T-cell (primary cell): ENCODE measurements at regions not wholly inside any gene's neighbourhood (a gene's known extent, or its start where the extent isn't known, plus 50 kb on each side); places are given as distances from the start of the nearest gene placed in this dataset.

Experiments
- ATAC-seq, 4 experiments: fragments of 200-7000 bp in 3 of 4; fragments of 150-1000 bp in 1 of 4; cut with Tn5 transposase; replicated peaks in 1 of 4; 1 replicate in 3 of 4; 2 replicates in 1 of 4; pipeline ENCODE4 v1.10.0; 2021; ENCODE audit warnings: moderate library complexity in 3 of 4, mild to moderate bottlenecking in 2 of 4, moderate number of reproducible peaks in 1 of 4
- CTCF ChIA-PET, 2 donors: fragments of 300-600 bp; sonication (Branson Sonifier 250); formaldehyde crosslinking; loops; one replicate each; lab custom pipeline; 2022; ENCODE audit warnings: antibody characterized with exemption in 2 of 2; lab: Charles Lee
- POLR2A ChIA-PET, 2 donors: fragments of 300-600 bp; sonication (Branson Sonifier 250); formaldehyde crosslinking; loops; one replicate each; lab custom pipeline; 2022; ENCODE audit warnings: antibody characterized with exemption in 2 of 2; lab: Charles Lee
- DNase-seq, 35 experiments: peaks; one replicate each; pipeline versions ENCODE4 v3.0.0 to v3.0.0-alpha.2; 2013 to 2023
- H3K27ac ChIP-seq: one replicate; pipeline ENCODE4 v1.5.1; 2013; ENCODE audit warnings: low read length
- H3K27me3 ChIP-seq, 2 experiments: replicated peaks in 1 of 2; 1 replicate in 1 of 2; 2 replicates in 1 of 2; pipeline versions ENCODE4 v1.6.1 to v1.7.0; 2013; ENCODE audit warnings: low read length in 1 of 2, mixed read lengths in 1 of 2; ENCODE audit not compliant: control insufficient read depth in 2 of 2, insufficient read depth in 2 of 2; ENCODE audit errors: extremely low read depth in 1 of 2
- H3K36me3 ChIP-seq, 2 donors: 1 replicate in 1 of 2; 2 replicates in 1 of 2; pipeline versions ENCODE4 v1.6.1 to v1.7.0; 2013; ENCODE audit warnings: low read length in 1 of 2; ENCODE audit not compliant: control insufficient read depth in 2 of 2, insufficient read depth in 1 of 2; ENCODE audit errors: extremely low read depth in 1 of 2
- H3K4me1 ChIP-seq, 2 experiments: 1 replicate in 1 of 2; 2 replicates in 1 of 2; pipeline versions ENCODE4 v1.6.1 to v1.7.0; 2013; ENCODE audit warnings: low read length in 2 of 2, mixed read lengths in 1 of 2; ENCODE audit not compliant: insufficient read depth in 2 of 2, control insufficient read depth in 1 of 2; ENCODE audit errors: extremely low read depth in 1 of 2
- H3K4me3 ChIP-seq, 2 donors: 1 replicate in 1 of 2; 2 replicates in 1 of 2; pipeline versions ENCODE4 v1.5.1 to v1.7.0; 2013; ENCODE audit warnings: mild to moderate bottlenecking in 2 of 2, low read length in 1 of 2, moderate library complexity in 1 of 2; ENCODE audit not compliant: control insufficient read depth in 1 of 2; ENCODE audit errors: extremely low read depth in 1 of 2
- H3K9me3 ChIP-seq: 2 replicates; pipeline ENCODE4 v1.7.0; 2013
- H3K27ac Mint-ChIP-seq, 2 donors: one replicate each; pipeline ENCODE4 v1.8.0; 2020 to 2021; ENCODE audit warnings: mild to moderate bottlenecking in 2 of 2, mixed read lengths in 2 of 2
- H3K27me3 Mint-ChIP-seq, 2 donors: one replicate each; pipeline ENCODE4 v1.8.0; 2021 to 2022; ENCODE audit warnings: mixed read lengths in 2 of 2
- H3K36me3 Mint-ChIP-seq: one replicate; pipeline ENCODE4 v1.8.0; 2021; ENCODE audit warnings: mixed read lengths
- H3K4me1 Mint-ChIP-seq, 3 donors: one replicate each; pipeline ENCODE4 v1.8.0; 2020 to 2022; ENCODE audit warnings: mixed read lengths in 3 of 3, mild to moderate bottlenecking in 1 of 3
- H3K4me3 Mint-ChIP-seq, 3 donors: one replicate each; pipeline ENCODE4 v1.8.0; 2020 to 2022; ENCODE audit warnings: mild to moderate bottlenecking in 3 of 3, mixed read lengths in 3 of 3, moderate library complexity in 3 of 3
- H3K9me3 Mint-ChIP-seq, 3 donors: one replicate each; pipeline ENCODE4 v1.8.0; 2020 to 2022; ENCODE audit warnings: mixed read lengths in 3 of 3
- WGBS: methylation state at CpG from one replicate; pipeline ENCODE4 v1.1.5; 2013; ENCODE audit warnings: missing lambda C conversion rate; ENCODE audit not compliant: insufficient coverage; 5-methylcytosine and 5-hydroxymethylcytosine counted together

DNA sequence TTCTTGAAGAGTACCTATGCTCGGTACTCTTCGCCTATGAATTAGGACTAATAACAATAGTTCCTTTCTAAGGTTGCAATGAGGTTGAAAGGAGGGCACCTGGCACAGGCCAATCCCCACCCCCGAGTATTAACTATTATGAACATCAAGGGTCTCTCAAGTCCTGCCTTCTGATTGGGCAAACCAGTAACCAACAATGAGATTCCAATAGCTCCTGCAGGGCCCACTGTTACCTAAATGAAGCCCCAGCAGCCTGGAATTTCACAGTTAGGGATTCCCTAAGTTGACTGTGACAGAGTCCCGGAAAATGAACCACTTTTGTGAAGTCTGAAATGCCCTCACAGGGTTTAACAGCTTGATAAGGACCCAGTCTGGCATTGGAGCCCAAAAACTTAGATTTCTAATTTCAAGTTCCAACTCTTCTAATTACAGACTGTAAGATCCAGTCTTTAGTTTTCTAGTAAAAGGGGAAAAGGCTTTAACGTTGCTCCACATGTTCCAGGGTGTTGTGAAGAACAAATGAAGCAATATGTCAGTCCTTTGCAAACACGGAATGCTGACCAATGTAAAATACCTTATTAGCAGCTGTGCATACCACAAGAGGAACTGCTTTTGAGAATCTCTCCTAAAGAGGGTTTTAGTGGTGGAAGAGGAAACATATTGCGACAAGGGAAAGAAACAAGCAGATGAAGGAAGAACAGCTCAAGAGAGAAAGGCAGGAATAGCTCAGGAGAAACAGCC is 277.7 kb upstream of the MAP2 start:
- Mint-ChIP-seq H3K9me3 (no peaks in the 10 kb centered on the region), H3K27me3 (no peaks in the 10 kb centered on the region), H3K4me3 (no peak overlapping the region), H3K27ac (no peak overlapping the region), H3K36me3 (no peaks in the 10 kb centered on the region), H3K4me1 (no peaks in the 10 kb centered on the region)
- ATAC-seq (no peak), DNase-seq (no peak)
- Histone ChIP-seq H3K36me3 (no peaks in the 10 kb centered on the region), H3K9me3 (no peaks in the 10 kb centered on the region), H3K27ac (no peak overlapping the region), H3K27me3 (no peaks in the 10 kb centered on the region), H3K4me1 (no peaks in the 10 kb centered on the region), H3K4me3 (no peak overlapping the region)
- WGBS: no CpG with 5 or more reads among the region's 7 CpGs
- ChIA-PET CTCF (no interaction called here), POLR2A (no interaction called here)

DNA sequence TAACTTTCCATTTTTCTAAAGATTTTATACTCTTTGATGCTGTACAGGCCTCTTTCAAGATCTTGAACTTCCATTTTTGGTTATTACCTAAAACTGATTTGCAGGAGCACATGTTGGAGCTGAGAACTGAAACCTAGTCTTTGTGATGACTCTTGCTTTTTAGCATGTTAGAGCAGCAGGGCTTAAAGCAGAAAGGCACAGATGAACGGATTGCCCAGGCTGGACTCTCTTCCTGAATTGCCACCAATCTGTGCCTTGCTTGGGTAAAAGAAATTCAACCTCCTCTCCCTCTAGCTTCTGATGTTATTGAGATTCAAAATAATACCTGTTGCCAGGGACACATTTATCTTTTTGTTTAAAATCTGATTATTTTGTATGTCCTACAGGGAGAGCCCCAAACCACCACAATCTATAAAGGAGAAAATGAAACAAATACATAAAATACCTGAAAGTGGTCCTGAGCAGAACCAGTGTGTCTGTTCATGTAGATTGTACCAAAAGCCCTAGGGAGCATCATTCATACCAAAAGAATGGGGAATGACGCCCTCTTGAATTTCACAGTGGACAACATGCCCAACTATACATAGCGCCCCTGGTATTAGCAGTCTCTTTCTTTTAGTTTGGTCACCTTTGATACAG is 277.0 kb upstream of the MAP2 start:
- H3K27ac ChIP-seq: no peak overlapping the region
- no peak overlapping the region for H3K4me3 ChIP-seq
- 93% methylated on average over 2 of the region's 3 CpGs for WGBS
- H3K4me3 Mint-ChIP-seq: no peak overlapping the region
- H3K36me3 ChIP-seq: no peaks in the 10 kb centered on the region
- ChIA-PET CTCF (no interaction called here), POLR2A (no interaction called here)
- no peak overlapping the region for H3K27ac Mint-ChIP-seq
- no peaks in the 10 kb centered on the region for H3K4me1 ChIP-seq
- ATAC-seq: no peak
- H3K27me3 ChIP-seq: no peaks in the 10 kb centered on the region
- H3K9me3 ChIP-seq: no peaks in the 10 kb centered on the region
- no peaks in the 10 kb centered on the region for H3K4me1 Mint-ChIP-seq
- DNase-seq: no peak
- H3K27me3 Mint-ChIP-seq: no peaks in the 10 kb centered on the region
- peaks cover 0 to 3% (median 0%) of the 10 kb centered on the region in 3 donors for H3K9me3 Mint-ChIP-seq
- H3K36me3 Mint-ChIP-seq: no peaks in the 10 kb centered on the region

DNA sequence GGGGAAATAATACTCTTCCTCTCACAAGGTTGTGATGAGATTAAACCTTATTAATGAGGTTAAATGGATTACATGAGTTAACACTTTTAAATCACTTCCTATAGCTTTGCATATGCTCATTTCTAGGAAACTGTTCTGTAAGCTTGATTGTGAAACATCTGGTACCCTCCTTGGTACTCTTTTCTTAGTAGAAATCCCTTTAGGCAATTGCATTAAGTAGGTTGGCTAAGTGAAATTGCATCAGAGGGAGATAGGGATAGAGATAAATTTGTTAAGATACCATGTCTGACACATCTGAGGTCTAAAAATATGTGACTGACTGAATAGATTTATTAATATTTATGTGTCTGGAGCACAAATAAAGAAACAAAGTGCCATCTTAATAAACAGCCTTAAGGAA is 275.9 kb upstream of the MAP2 start:
- Histone ChIP-seq H3K27ac (no peak overlapping the region), H3K4me3 (no peak overlapping the region), H3K4me1 (no peaks in the 10 kb centered on the region), H3K36me3 (no peaks in the 10 kb centered on the region), H3K9me3 (no peaks in the 10 kb centered on the region), H3K27me3 (no peaks in the 10 kb centered on the region)
- Mint-ChIP-seq H3K36me3 (no peaks in the 10 kb centered on the region), H3K9me3 (peaks cover 0 to 3% (median 0%) of the 10 kb centered on the region in 3 donors), H3K4me1 (no peaks in the 10 kb centered on the region), H3K27me3 (no peaks in the 10 kb centered on the region), H3K27ac (no peak overlapping the region), H3K4me3 (no peak overlapping the region)
- ChIA-PET POLR2A (no interaction called here), CTCF (no interaction called here)
- ATAC-seq (no peak), DNase-seq (no peak)

DNA sequence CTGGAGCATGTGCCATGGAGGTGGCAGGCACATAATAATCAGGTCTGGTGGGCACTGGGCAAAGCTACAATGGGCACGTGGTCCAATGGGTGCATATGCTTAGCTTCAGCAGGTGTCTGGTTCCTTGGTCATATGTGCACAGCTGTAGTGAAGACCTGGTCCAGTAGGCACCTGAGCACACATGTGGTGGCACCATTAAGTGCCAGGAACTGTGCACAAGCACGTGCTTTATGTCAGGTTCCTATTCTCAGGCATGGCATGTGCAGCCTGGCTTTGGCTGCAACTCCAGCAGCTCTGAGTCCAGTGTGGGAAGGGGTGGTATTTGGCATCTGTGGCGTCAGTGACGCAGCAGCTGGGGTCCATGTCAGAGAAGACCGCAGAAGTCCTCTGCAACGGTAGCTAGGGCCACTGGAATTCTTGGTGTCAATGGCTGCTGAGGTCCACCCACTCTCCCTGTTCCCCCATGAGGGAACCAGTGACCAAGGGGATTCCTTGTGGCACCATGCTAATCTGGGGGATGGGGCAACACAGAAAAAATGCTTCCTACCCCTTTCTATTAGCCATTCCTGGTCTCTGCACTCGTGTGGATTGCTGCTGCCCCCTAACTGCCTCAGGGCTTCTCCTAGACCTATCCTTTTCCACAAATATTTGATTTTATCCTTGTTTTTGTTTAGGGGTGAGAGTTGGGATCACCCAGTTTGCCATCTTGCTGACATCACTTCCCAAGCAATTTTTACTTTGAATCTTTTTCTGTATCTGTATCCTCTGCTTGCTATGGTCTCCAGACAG is 262.9 kb upstream of the MAP2 start:
- Histone ChIP-seq H3K36me3 (no peaks in the 10 kb centered on the region), H3K27ac (no peak overlapping the region), H3K4me3 (no peak overlapping the region), H3K4me1 (no peaks in the 10 kb centered on the region), H3K9me3 (no peaks in the 10 kb centered on the region), H3K27me3 (no peaks in the 10 kb centered on the region)
- no peaks in the 10 kb centered on the region for H3K36me3 Mint-ChIP-seq
- no peak overlapping the region for H3K27ac Mint-ChIP-seq
- no peak for ATAC-seq
- H3K27me3 Mint-ChIP-seq: no peaks in the 10 kb centered on the region
- WGBS: 86% methylated on average over 6 of the region's 7 CpGs
- H3K4me1 Mint-ChIP-seq: no peaks in the 10 kb centered on the region
- peaks cover 0 to 7% (median 0%) of the 10 kb centered on the region in 3 donors for H3K9me3 Mint-ChIP-seq
- DNase-seq: no peak
- ChIA-PET CTCF (no interaction called here), POLR2A (no interaction called here)
- H3K4me3 Mint-ChIP-seq: no peak overlapping the region

DNA sequence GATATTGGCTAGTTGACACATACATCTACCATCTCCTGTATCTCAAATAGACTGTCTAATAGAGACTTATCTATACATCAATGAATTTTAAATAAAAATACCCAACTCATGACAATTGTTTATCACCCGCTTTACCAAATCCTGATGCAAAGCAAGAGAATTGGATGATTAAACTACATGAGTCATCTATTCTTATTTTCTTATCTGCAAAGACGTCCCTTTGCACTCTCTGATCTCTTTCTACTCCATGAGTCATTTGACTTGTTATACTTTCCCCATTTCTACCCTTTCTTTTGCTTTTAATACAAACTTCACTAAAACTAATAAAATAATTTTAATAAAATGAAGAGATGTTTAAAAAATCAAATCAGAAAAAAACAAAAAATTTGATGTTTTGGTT is 261.7 kb upstream of the MAP2 start:
- Mint-ChIP-seq H3K4me1 (no peaks in the 10 kb centered on the region), H3K4me3 (no peak overlapping the region), H3K27ac (no peak overlapping the region), H3K36me3 (no peaks in the 10 kb centered on the region), H3K27me3 (no peaks in the 10 kb centered on the region), H3K9me3 (peaks cover 0 to 4% (median 0%) of the 10 kb centered on the region in 3 donors)
- DNase-seq (no peak), ATAC-seq (no peak)
- no peak overlapping the region for H3K4me3 ChIP-seq
- no peaks in the 10 kb centered on the region for H3K9me3 ChIP-seq
- POLR2A ChIA-PET: no interaction called here
- H3K27ac ChIP-seq: no peak overlapping the region
- H3K4me1 ChIP-seq: no peaks in the 10 kb centered on the region
- no peaks in the 10 kb centered on the region for H3K27me3 ChIP-seq
- WGBS: no CpG with 5 or more reads among the region's 2 CpGs
- no peaks in the 10 kb centered on the region for H3K36me3 ChIP-seq
- CTCF ChIA-PET: no interaction called here

DNA sequence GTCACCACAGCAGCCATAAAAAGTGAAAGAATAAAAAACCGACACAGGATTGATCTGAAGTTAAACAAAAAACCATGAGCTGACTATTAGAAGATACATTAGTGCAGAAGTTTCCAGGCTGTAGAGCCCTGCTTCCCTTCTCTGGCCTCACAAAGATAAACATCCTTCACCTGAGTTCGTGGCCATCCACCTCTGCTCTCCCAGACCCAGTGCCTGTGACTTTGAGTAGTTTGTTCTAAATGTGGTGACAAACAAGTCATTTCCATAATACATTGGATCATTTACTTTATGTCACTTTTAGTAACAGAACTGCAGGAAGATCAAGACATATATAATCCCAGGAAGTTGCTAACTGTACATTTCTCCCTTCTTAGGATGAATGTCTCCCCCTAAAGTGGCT is 241.9 kb upstream of the MAP2 start:
- Histone ChIP-seq H3K4me3 (no peak overlapping the region), H3K27me3 (no peaks in the 10 kb centered on the region), H3K4me1 (no peaks in the 10 kb centered on the region), H3K36me3 (no peaks in the 10 kb centered on the region), H3K27ac (no peak overlapping the region), H3K9me3 (no peaks in the 10 kb centered on the region)
- Mint-ChIP-seq H3K36me3 (no peaks in the 10 kb centered on the region), H3K9me3 (peaks cover 4 to 21% (median 5%) of the 10 kb centered on the region in 3 donors), H3K4me1 (no peaks in the 10 kb centered on the region), H3K27me3 (no peaks in the 10 kb centered on the region), H3K4me3 (no peak overlapping the region), H3K27ac (no peak overlapping the region)
- ATAC-seq (no peak), DNase-seq (no peak)
- ChIA-PET POLR2A (no interaction called here), CTCF (no interaction called here)
- WGBS: no CpG with 5 or more reads among the region's 2 CpGs
